Left lobe of liver (tissue), 2 donors: ENCODE measurements at regions not wholly inside any gene's neighbourhood (a gene's known extent, or its start where the extent isn't known, plus 50 kb on each side); places are given as distances from the start of the nearest gene placed in this dataset.
"Not testable (repeated sequence)": the region's sequence is repeated elsewhere in the genome, so short reads cannot be mapped to it uniquely, and the experiment has no call there.

ENCODE experiments used
- ATAC-seq: fragments of 200-7000 bp; cut with Tn5 transposase; one replicate; pipeline ENCODE4 v1.9.1; 2020; ENCODE audit warnings: mild to moderate bottlenecking, moderate library complexity
- DNase-seq: peaks from one replicate; pipeline ENCODE4 v3.0.0-alpha.2; 2020; ENCODE audit warnings: low spot score
- donor health status: DM: no; HTN: no; CAD: no; lungs with moderate emphysema.
- donor health status: DM: no; HTN: yes; CAD: no.

- ATAC-seq (no peak), DNase-seq (no peak)
Measured at GRCh38 chr5:71771191-71771590, 52.1 kb downstream of the CARTPT start.

- no peak for DNase-seq
Measured at GRCh38 chr5:71778678-71779276, 59.7 kb downstream of the CARTPT start.

DNA sequence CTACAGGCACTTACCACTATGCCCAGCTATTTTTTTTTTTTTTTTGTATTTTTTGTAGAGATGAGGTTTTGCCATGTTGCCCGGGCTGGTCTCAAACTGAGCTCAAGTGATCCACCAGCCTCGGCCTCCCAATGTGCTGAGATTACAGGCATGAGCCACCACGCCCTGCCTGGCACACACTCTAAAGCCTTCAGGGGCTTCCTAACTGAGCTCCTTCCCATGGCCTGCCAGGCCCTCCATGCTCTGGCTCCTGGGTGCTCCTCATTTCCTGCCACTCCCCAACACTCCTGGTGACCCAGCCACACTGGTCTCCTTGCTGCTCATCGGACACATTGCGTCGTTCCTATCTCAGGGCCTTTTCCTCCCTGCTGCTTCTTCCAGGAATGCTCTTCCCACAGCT lies 61.5 kb downstream of the CARTPT start:
- no peak for DNase-seq
- ATAC-seq = no peak

More at GRCh38 chr5:71778678-71779276, 59.7 kb downstream of the CARTPT start:
- ATAC-seq = peak; percentile 34

DNA sequence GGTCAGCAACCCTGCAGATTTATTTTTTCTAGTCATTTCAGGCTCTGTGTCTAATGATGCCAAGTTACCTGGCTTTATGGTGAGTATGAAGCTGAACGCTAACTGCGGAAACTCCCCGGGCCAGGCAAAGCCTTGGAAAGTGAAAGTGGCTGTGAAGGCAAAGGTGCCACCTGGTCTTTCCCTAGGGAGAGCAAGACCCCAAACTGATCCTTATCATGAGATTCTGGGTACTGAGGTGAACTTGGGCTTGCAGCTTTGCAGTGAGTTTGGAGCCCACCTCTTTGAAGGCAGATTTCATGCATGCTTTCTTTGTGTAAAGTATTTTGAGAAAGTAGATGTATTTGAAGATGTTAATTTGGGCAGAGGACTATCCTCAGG lies 63.3 kb downstream of the CARTPT start:
- ATAC-seq (peak; percentile 15), DNase-seq (no peak)

DNA sequence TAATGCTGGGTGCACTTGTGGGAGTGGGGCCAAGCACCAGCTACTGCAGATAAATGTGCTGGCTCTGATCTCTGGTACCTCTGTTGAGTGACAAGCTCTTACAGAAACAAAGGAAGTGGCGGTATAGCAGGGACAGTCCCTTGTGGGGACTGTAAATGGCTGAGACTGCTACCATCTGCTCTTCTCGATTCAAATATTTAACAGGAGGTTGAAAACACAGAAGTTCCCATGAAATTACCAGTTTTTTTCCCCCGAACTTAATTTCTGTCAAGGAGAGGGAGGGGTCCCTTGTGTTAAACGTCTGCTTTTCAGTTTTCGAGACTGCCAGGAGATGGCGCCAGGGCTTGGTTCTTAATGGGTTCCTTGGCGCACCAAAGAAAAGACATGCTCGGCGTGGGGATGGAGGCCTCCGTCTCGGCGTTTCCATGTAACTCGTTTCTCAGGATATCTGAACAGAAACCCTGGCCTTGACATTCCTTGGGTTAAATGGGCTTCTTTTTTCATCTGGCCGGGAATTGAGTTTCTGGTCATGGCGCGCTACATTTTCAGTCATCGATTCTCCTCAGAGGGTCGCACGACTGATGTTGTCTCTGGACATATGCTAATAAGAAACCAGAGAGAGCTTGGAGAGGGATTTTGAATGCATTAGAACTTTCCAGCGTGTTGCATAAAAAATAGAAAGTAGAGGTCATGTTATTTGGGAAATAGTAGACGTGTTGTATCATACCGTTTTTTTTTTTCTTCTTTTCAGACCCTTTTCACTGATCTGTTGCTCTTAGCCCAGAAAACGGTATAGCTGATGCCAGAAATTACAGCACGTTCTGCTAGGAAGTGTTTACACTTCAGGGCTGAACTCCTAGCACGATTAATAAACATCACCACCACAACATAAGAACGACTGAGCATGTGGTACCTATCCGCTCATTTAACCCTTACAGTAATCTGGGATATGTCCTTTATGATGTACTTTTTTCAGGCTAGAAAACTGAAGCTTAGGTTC lies 64.0 kb downstream of the CARTPT start:
- peak; percentile 51 for DNase-seq
- ATAC-seq = peak; percentile 77

DNA sequence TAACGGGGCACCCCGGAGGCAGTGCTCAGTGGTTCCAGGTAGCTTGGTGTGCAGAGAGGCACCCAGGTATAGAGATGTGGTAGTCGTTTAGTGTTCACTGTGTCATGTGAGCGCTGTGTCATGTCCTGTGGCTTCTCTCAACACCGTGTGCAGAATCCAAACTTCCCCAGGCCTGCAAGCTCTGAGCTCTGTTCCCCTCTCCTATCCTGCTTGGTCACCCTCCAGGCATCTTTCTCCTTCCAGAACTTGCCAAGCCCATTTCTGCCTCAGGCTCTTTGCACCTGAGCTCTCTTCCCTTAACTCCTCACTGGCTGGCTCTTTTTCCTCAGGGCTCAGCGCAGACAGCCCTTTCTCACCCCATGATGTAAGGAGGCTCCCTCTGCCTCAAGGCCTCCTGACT lies 64.8 kb downstream of the CARTPT start:
- DNase-seq (no peak), ATAC-seq (no peak)

DNA sequence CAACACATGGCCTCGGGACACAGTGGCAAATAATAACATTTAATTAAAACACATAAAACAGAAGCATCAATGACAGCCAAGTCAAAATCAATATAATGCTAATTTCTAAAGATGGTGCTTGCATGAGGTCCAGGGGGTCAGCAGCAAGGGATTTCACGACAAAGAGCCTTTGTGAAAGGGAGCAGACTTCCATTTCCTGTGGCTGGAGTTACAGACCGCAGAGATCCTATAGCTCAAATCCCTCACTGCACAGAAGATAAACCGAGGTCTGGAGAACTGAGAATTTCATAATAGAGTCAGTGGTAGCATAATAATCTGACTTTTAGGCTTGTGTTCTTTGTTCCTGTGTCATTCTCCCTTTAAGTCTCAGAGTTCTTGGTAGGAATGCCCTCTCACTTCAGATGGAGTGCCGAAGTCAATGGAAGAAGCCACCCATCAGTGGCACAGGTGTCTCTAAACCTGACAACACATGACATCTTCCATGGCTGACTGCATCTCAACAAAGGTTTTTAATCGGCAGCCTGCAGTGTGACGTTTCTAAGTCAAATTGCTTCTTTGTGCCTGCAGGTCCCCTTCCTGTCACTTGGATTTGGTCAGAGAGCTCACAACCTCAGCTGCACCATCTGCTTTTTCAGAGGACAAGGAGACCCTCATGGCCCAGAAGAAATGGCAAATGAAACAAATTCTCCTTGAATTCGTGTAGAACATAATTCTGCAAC lies 67.4 kb downstream of the CARTPT start:
- DNase-seq = no peak

GRCh38 chr5:71788794-71789193 lies 69.7 kb downstream of the CARTPT start:
- ATAC-seq (no peak), DNase-seq (no peak)

More for the DNA sequence above, 67.4 kb downstream of the CARTPT start:
- ATAC-seq = no peak

DNA sequence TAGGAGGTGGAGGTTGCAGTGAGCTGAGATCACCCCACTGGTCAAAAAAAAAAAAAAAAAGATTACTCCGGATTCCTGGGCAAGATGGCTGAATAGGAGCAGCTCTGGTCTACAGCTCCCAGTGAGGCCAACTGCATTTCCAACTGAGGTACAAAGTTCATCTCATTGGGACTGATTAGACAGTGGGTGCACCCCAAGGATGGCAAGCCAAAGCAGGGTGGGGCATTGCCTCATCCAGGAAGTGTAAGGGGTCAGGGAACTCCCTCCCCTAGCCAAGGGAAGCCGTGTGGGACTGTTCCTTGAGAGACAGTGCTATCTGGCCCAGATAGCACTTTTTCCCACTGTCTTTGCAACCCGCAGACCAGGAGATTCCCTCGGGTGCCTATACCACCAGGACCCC lies 70.7 kb downstream of the CARTPT start:
- no peak for DNase-seq

GRCh38 chr5:71790433-71790832 lies 71.4 kb downstream of the CARTPT start:
- no peak for DNase-seq
- ATAC-seq = no peak

More for the DNA sequence above, 70.7 kb downstream of the CARTPT start:
- ATAC-seq = no peak

DNA sequence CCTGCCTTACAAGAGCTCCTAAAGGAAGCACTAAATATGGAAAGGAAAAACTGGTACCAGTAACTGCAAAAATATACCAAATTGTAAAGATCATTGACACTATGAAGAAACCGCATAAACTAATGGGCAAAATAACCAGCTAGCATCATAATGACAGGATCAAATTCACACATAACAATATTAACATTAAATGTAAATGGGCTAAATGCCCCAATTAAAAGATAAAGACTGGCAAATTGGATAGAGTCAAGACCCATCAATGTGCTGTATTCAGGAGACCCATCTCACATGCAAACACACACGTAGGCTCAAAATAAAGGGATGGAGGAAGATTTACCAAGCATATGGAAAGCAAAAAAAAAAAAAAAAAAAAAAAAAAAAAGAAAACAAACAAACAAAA lies 73.0 kb downstream of the CARTPT start:
- not testable (repeated sequence) for DNase-seq, ATAC-seq

DNA sequence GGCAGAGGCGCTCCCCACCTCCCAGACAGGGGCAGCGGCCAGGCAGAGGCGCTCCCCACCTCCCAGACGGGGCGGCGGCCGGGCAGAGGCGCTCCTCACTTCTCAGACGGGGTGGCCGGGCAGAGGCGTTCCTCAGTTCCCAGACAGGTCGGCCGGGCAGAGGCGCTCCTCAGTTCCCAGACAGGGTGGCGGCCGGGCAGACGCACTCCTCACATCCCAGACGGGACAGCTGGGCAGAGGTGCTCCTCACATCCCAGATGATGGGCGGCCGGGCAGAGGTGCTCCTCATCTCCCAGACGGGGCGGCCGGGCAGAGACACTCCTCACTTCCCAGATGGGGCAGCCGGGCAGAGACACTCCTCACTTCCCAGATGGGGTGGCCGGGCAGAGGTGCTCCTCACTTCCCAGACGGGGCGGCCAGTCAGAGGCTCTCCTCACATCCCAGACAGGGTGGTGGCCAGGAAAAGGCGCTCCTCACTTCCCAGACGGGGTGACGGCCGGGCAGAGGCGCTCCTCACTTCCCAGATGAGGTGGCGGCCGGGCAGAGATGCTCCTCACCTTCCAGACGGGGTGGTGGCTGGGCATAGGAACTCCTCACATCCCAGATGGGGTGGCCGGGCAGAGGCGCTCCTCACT lies 75.1 kb downstream of the CARTPT start:
- ATAC-seq (no peak), DNase-seq (no peak)

GRCh38 chr5:71802673-71803072 lies 83.6 kb downstream of the CARTPT start:
- ATAC-seq (no peak), DNase-seq (no peak)

DNA sequence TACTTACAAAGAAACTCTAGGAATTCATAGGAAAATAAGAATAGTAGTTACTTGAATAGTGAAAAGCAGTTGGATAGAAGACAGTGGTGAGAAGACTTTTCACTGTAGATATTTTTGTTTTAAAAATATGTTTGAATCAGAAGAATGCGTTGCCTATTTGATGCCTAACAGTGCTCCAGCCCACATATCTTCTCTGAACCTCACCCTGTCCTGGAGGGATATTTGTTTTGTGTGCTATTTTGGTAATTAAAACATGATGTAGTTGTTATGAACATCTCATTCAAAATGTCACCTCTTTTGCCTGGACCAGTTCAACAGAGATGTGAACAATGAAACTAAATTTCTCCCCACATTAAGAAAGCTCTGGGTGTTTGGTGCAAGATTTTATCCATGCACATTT lies 87.6 kb downstream of the CARTPT start:
- no peak for ATAC-seq
- DNase-seq = no peak

- DNase-seq (no peak), ATAC-seq (no peak)
Measured at GRCh38 chr5:71807909-71808308, 88.8 kb downstream of the CARTPT start.

DNA sequence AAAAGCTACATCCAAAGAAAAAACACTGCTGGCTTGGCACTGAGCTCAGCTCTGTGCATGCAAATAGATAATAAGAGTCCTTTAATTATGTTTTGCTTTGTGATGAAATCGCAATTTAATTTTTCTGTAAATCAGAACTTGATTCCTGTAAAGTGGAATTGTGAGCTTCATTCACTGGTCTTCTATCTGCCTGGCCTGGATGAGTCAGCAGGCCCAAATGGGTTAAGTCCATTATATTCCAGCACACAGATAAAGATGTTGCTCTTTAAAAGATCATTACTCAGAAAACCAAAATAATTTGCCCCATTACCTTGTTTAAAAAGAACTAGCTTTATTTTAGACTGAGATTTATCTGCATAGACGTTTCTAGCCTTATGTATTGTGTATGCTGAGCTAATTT lies 90.4 kb downstream of the CARTPT start:
- ATAC-seq (no peak), DNase-seq (no peak)

DNA sequence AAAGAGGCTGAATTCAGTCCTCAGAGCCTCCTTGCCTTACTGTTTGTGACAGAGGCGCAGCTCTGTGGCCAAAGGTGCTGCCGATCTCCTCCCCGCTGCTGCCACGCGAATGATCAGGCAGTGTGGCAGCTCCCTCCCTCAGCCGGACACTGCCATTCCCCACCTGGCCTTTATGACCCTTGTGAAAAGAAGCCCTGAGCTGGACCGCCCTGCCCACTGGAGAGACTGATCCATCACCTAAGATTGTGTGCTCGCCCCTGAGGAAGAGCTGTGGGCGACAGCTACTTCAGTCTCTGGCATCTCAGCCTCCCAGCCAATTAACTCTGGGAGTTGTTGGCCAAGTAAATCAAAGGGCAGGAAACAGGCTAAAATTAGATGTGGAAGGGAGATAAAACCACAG lies 90.9 kb downstream of the CARTPT start:
- DNase-seq = no peak
- ATAC-seq = no peak

DNA sequence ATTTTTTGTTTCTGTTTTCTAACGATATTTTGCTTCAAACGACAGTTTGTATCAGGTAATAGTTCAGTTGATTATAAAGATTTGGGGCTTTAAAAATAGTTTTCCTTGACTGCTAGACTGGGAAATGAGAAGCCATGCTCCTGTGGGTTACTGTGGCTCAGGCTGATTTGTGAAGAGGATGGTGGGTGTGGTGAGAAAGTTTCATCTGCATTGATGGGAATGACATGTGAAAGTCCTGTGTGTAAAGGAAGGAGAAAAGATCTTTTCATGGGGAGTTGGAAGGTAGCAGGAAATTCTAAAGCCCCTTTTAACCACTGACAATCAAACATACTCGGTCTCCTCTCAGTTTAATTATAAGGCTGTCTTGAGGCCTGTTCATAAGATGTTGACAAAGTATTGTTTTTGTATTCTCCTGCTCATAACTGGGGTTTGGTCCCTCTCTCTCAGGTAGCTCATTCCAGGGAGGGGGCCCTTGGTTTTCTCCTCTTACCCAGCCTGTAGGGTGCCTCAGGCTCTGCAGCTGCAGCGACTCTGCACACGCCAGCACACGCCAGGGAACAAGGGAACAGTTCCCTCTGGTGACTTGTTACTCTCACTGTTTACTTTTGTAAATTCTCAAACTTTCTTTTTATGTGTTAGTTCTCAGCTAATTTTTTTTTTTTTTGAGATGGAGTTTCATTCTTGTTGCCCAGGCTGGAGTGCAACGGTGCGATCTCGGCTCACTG lies 91.6 kb downstream of the CARTPT start:
- DNase-seq = no peak
- ATAC-seq = no peak

DNA sequence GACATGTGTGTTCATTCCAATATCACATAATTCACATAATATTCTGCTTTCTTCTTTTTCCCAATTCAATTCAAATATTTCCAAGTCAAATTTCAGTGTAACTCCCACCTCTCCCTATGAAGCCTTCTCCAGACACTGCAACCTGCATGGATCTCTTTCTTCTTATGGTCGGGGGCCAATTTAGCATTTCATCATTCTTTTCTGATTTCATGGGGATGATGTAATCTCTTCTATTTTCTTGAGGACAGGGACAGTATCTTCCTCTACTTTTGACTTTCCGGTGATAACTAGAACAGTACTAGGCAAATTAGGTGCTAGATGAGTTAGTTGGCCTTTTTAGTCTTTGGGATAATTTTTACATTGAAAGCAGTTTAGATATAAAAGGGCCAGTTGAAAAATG lies 92.7 kb downstream of the CARTPT start:
- DNase-seq (no peak), ATAC-seq (no peak)

- DNase-seq (no peak), ATAC-seq (no peak)
Measured at GRCh38 chr5:71816307-71816706, 97.2 kb downstream of the CARTPT start.
